ENCODE measurements at regions not wholly inside any gene's neighbourhood (a gene's known extent, or its start where the extent isn't known, plus 50 kb on each side); places are given as distances from the start of the nearest gene placed in this dataset.

DNA sequence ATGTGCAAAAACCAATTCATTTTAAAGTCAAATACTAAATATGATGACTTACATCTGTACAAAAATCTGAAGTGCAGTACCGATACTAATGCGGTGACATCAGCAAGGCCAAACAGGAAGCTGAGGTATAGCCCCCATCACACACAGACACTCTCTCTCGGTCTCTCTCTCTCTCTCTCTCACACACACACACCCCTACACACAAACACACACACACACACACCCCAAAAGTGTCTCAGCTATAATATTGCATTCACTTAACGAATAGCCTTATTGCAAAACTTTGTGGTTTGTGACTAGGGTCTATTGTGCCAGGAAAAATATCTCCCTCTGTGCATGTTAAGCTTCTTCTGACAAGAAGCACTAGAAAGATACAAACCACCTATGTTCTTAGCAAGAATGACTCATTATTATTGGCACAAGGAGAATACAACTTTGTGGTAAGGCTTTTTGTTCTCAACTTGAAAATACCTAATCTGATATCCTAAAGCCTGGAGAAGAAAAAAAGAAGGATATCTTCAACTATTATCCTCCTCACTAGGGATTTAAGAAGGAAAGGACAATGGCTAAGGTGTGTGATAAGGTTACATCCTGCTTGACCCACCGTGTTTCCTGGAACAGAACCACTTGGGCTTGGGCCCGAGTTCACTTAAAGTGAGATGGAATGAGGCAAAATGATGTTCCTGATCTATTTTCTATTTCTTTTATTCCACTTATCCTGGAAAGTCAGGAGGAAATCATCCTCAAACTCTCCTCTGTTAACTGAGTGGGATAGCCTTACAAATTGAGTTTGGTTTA, 107.1 kb downstream of the NIBAN1 start:
- TF ChIP-seq, protein P1, sequence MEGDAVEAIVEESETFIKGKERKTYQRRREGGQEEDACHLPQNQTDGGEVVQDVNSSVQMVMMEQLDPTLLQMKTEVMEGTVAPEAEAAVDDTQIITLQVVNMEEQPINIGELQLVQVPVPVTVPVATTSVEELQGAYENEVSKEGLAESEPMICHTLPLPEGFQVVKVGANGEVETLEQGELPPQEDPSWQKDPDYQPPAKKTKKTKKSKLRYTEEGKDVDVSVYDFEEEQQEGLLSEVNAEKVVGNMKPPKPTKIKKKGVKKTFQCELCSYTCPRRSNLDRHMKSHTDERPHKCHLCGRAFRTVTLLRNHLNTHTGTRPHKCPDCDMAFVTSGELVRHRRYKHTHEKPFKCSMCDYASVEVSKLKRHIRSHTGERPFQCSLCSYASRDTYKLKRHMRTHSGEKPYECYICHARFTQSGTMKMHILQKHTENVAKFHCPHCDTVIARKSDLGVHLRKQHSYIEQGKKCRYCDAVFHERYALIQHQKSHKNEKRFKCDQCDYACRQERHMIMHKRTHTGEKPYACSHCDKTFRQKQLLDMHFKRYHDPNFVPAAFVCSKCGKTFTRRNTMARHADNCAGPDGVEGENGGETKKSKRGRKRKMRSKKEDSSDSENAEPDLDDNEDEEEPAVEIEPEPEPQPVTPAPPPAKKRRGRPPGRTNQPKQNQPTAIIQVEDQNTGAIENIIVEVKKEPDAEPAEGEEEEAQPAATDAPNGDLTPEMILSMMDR (IDR thresholded peaks at IDR 0.05; ENCODE audit: low read depth, low read length, poor library complexity, severe bottlenecking) = no peak
- no peak for TF ChIP-seq EZH2phosphoT487 (IDR thresholded peaks at IDR 0.05; ENCODE audit: borderline replicate concordance, low read length)

Data from DOHH2 (cell line).